Endothelial cell (in vitro differentiated cells): ENCODE measurements at regions not wholly inside any gene's neighbourhood (a gene's known extent, or its start where the extent isn't known, plus 50 kb on each side); places are given as distances from the start of the nearest gene placed in this dataset.

Experiments
- DNase-seq: peaks from one replicate; pipeline ENCODE4 v3.0.0; 2021; ENCODE audit warnings: low spot score
- H3K27ac Mint-ChIP-seq: one replicate; pipeline ENCODE4 v1.8.0; 2021; ENCODE audit warnings: mixed read lengths, inconsistent platforms; ENCODE audit not compliant: unreplicated experiment
- H3K27me3 Mint-ChIP-seq: one replicate; pipeline ENCODE4 v1.8.0; 2021; ENCODE audit warnings: mild to moderate bottlenecking, moderate library complexity, mixed read lengths, inconsistent platforms; ENCODE audit not compliant: unreplicated experiment
- H3K36me3 Mint-ChIP-seq: one replicate; pipeline ENCODE4 v1.8.0; 2021; ENCODE audit warnings: mild to moderate bottlenecking, low read depth, mixed read lengths, inconsistent platforms; ENCODE audit not compliant: unreplicated experiment
- H3K4me1 Mint-ChIP-seq: one replicate; pipeline ENCODE4 v1.8.0; 2021; ENCODE audit warnings: mild to moderate bottlenecking, mixed read lengths, inconsistent platforms; ENCODE audit not compliant: unreplicated experiment
- H3K4me3 Mint-ChIP-seq: one replicate; pipeline ENCODE4 v1.8.0; 2021; ENCODE audit warnings: mild to moderate bottlenecking, mixed read lengths, inconsistent platforms; ENCODE audit not compliant: unreplicated experiment
- H3K9me3 Mint-ChIP-seq: one replicate; pipeline ENCODE4 v1.8.0; 2021; ENCODE audit warnings: mixed read lengths, inconsistent platforms; ENCODE audit not compliant: unreplicated experiment
- CTCF ChIP-seq: fragments of 200-600 bp; sonication (generic); IDR thresholded peaks from one replicate; pipeline ENCODE4 v1.5.0; 2021; ENCODE audit warnings: antibody characterized with exemption; ENCODE audit not compliant: unreplicated experiment

DNA sequence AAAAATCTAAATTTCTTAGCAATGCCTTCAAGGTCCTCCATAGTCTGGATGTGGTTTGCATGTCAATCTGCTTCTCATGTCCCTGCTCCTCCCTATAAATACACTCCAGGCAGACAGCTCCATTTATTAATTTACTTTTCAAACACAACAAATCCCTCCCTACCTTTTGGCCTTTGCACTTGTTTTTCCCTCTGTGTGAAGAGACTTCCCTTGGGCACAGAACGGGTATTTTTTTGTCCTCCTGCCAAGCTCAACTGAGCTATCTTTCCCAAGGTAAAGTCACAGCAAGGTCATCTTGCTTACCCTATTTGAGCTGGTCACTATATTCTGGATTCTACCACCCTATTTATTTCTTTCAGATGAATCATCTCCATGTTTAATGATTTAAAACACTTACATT, 159.6 kb upstream of the ANKH start:
- DNase-seq: no peak
- H3K36me3 Mint-ChIP-seq: no peaks in the 10 kb centered on the region
- H3K4me3 Mint-ChIP-seq: no peak overlapping the region
- no peaks in the 10 kb centered on the region for H3K27me3 Mint-ChIP-seq
- no peaks in the 10 kb centered on the region for H3K9me3 Mint-ChIP-seq
- no peak for TF ChIP-seq CTCF
- H3K27ac Mint-ChIP-seq: no peak overlapping the region
- H3K4me1 Mint-ChIP-seq: no peaks in the 10 kb centered on the region

DNA sequence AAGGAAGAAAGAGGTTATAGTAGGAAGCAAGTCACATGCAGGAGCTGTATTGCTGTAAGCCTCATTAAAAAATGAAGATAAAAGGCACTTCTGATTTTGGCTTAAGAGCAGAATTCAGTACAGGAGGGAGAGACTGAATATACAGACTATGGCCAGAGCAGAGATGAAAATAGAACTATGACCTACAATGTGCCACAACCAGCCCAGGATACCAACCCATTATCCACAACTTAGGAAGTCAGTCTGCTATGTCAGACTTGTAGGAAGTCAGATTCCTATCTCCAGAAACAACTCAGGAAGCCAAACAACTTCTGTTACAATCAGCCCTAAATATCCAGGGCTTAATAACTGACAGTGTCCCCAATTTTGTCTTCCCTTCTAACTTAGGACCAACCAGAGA, 156.2 kb upstream of the ANKH start:
- no peaks in the 10 kb centered on the region for H3K27me3 Mint-ChIP-seq
- peak overlapping the region; percentile 17 for H3K4me3 Mint-ChIP-seq
- H3K9me3 Mint-ChIP-seq: no peaks in the 10 kb centered on the region
- no peaks in the 10 kb centered on the region for H3K36me3 Mint-ChIP-seq
- peaks cover 8% of the 10 kb centered on the region for H3K4me1 Mint-ChIP-seq
- DNase-seq: no peak
- no peak for TF ChIP-seq CTCF
- no peak overlapping the region for H3K27ac Mint-ChIP-seq

- Mint-ChIP-seq H3K27me3 (no peaks in the 10 kb centered on the region), H3K9me3 (no peaks in the 10 kb centered on the region), H3K27ac (no peak overlapping the region), H3K4me3 (no peak overlapping the region), H3K4me1 (peaks cover 8% of the 10 kb centered on the region), H3K36me3 (no peaks in the 10 kb centered on the region)
- DNase-seq: no peak
- TF ChIP-seq CTCF: no peak
These were observed 155.4 kb upstream of the ANKH start for GRCh38 chr5:15026944-15027343.

DNA sequence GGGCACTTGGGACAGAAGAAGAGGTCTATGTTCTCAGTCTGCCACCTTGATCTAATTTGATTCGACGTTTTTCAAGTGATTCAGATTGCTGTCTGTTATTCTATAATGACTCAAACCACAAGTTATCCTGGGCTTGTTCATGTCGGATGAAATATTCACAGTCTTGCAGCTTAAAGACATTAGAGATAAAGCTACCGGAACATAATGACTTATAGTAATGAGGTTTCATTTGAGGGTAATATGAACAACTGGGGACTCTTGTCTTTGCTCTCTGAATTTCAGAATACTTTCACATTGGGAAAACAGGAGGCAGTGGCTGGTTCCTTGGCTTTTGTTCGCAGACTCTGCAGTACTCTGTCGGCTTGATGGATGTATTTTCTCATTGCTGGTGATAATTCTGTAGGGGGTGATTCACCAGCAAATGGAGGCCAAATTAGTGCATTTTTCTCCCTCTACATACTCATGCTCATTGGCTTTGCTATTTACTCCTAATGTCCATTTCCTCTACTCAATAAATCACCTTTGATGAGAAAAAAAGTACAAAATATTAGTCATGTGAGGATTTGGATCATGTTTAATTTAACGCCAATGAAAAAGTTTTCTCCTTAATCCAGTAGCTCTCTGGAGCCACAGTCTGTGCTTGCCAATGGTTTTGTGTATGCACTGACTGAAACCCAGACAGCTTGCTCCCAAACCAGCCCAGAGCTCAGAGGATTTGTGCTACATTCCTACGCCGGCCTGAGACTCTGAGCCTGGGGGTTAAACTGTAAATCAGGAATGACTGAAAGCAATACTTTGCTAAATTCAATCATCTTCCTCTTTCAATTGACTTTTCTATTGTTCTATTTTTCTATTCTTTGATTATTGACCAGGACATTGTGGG, 154.7 kb upstream of the ANKH start:
- no peak overlapping the region for H3K27ac Mint-ChIP-seq
- H3K9me3 Mint-ChIP-seq: no peaks in the 10 kb centered on the region
- no peak for DNase-seq
- H3K36me3 Mint-ChIP-seq: no peaks in the 10 kb centered on the region
- TF ChIP-seq CTCF: no peak
- H3K4me3 Mint-ChIP-seq: no peak overlapping the region
- peaks cover 8% of the 10 kb centered on the region for H3K4me1 Mint-ChIP-seq
- no peaks in the 10 kb centered on the region for H3K27me3 Mint-ChIP-seq

DNA sequence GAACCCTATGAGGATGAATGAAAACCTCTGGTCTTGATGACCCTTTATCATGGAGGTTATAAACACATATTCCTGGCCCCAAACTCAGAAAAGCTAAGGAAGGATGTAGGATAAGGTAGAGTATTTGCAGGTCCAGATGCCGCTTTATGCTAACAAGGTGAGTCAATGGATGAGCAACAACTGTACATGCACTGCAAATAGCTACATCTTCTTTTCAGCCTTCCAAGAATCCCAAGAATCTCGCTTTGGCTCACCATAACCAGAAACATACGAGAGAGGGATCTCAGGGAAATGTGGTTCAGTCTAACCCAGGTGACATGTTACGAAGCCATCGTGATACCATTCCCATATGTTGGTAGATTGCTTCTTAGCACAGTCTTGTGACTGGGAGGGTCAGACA, 152.3 kb upstream of the ANKH start:
- H3K27ac Mint-ChIP-seq: no peak overlapping the region
- TF ChIP-seq CTCF: no peak
- H3K36me3 Mint-ChIP-seq: peaks cover 3% of the 10 kb centered on the region
- DNase-seq: no peak
- H3K4me3 Mint-ChIP-seq: no peak overlapping the region
- H3K4me1 Mint-ChIP-seq: peaks cover 8% of the 10 kb centered on the region
- H3K9me3 Mint-ChIP-seq: no peaks in the 10 kb centered on the region
- H3K27me3 Mint-ChIP-seq: no peaks in the 10 kb centered on the region
